GM18520 (cell line): ENCODE measurements at regions not wholly inside any gene's neighbourhood (a gene's known extent, or its start where the extent isn't known, plus 50 kb on each side); places are given as distances from the start of the nearest gene placed in this dataset.

ENCODE experiments used
- ATAC-seq: cut with Tn5 transposase; IDR thresholded peaks from one replicate; pipeline ENCODE4 v1.9.1; 2021; ENCODE audit not compliant: unreplicated experiment

- no peak for ATAC-seq
Measured at GRCh38 chr6:91173186-91173585, 586.3 kb upstream of the MAP3K7 start.

- no peak for ATAC-seq
Measured at GRCh38 chr6:91171754-91172462, 585.0 kb upstream of the MAP3K7 start.

- ATAC-seq = no peak
Measured at GRCh38 chr6:91167846-91168245, 581.0 kb upstream of the MAP3K7 start.

- ATAC-seq = no peak
Measured at GRCh38 chr6:91166271-91167046, 579.6 kb upstream of the MAP3K7 start.

- ATAC-seq = no peak
Measured at GRCh38 chr6:91164105-91164504, 577.2 kb upstream of the MAP3K7 start.

GRCh38 chr6:91161246-91161645 is 574.4 kb upstream of the MAP3K7 start:
- ATAC-seq = no peak

- no peak for ATAC-seq
Measured at GRCh38 chr6:91155129-91155785, 568.4 kb upstream of the MAP3K7 start.

- ATAC-seq = no peak
Measured at GRCh38 chr6:91152824-91153223, 566.0 kb upstream of the MAP3K7 start.

GRCh38 chr6:91149956-91150705 is 563.3 kb upstream of the MAP3K7 start:
- no peak for ATAC-seq

- no peak for ATAC-seq
Measured at GRCh38 chr6:91149246-91149955, 562.5 kb upstream of the MAP3K7 start.

- ATAC-seq = no peak
Measured at GRCh38 chr6:91144126-91144525, 557.3 kb upstream of the MAP3K7 start.

GRCh38 chr6:91142154-91142553 is 555.3 kb upstream of the MAP3K7 start:
- no peak for ATAC-seq

GRCh38 chr6:91141346-91141745 is 554.5 kb upstream of the MAP3K7 start:
- no peak for ATAC-seq

GRCh38 chr6:91140449-91140848 is 553.6 kb upstream of the MAP3K7 start:
- no peak for ATAC-seq

- no peak for ATAC-seq
Measured at GRCh38 chr6:91137286-91137685, 550.4 kb upstream of the MAP3K7 start.

GRCh38 chr6:91135406-91136103 is 548.7 kb upstream of the MAP3K7 start:
- no peak for ATAC-seq

GRCh38 chr6:91132461-91132860 is 545.6 kb upstream of the MAP3K7 start:
- ATAC-seq = no peak

GRCh38 chr6:91130126-91130525 is 543.3 kb upstream of the MAP3K7 start:
- ATAC-seq = no peak

- no peak for ATAC-seq
Measured at GRCh38 chr6:91127752-91128151, 540.9 kb upstream of the MAP3K7 start.

GRCh38 chr6:91126876-91127275 is 540.0 kb upstream of the MAP3K7 start:
- no peak for ATAC-seq
